NCI-H82 treated with DMSO at 0.1 percent for 48 hours (cell line): ENCODE measurements at regions not wholly inside any gene's neighbourhood (a gene's known extent, or its start where the extent isn't known, plus 50 kb on each side); places are given as distances from the start of the nearest gene placed in this dataset.

Experiments
- DNase-seq: peaks from one replicate; lab custom pipeline; 2025; ENCODE audit not compliant: unreplicated experiment; lab: John Stamatoyannopoulos, UW

DNA sequence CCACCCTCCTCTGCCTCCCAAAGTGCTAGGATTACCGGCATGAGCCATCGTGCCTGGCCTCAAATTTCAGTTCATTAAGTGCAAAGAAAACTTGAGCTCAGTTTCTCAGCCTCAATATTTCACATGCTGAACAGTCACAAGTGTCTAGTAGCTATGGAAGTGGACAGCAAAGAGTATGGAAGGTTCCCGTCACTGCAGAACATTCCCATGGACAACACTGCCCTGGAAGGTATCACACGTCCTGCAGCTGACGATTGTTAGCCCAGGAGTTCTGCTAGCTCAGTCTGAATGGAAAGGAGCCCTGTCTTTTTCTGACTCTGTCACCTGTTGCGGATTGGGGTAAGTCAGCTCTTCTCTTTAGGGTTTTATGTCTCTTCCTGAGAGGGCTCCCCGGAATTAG, 86.2 kb upstream of the PTPRM start:
- DNase-seq: peak; percentile 65

DNA sequence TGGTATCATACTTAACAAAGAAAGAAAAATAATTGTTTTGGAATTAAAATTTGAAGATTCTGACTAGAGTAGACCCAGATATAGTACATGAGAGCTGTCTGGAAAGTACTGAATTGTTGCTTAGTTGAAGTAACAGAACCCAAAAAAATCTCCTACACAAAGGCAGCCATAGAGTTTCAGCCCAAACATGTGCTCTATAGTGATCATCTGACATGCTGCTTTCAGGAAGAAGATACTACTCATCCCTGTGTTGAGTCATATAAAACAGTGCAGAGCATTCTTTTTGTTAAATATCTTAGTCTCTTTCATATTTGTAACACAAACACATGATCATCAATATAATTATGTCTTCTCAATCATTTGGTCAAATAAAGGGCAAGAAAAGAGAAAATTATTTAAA, 84.8 kb upstream of the PTPRM start:
- no peak for DNase-seq

DNA sequence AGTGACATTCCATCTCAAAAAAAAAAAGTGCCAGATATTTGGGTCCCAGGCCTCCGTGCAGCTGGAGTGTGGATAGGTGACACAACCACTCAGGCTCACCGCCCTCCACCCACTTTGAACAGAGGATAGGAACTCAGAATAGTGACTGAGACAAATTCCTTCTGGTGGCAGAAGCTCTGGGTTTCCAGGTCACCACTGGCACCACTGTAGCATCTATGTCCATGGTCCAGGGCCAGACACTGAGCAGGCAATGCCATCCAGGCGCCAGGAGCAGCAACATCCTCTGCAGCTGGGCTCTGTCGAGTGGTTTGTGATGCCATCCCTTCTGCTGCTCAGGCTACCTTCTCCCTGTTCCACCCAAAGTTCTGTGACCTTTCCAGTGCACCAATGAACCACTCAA, 81.5 kb upstream of the PTPRM start:
- DNase-seq: no peak

GRCh38 chr18:7488571-7488970, 78.5 kb upstream of the PTPRM start:
- no peak for DNase-seq

DNA sequence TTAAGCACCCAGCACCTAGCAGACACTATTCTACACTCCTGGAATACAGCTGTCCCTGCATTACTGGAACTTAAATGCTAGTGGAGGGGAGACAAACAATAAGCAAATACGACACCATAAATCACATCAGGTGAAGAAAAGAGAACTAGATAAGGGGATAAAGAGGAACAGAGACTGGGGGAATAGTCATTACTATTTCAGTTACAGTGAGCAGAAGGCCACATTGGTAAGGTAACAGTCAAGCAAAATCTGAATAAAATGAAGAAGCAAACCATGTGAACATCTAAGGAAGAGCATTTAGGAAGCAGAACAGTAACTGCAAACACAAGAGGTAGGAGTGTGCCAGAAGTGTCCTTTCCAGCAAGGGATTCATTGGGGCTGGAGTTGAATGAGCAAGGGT, 77.0 kb upstream of the PTPRM start:
- no peak for DNase-seq

DNA sequence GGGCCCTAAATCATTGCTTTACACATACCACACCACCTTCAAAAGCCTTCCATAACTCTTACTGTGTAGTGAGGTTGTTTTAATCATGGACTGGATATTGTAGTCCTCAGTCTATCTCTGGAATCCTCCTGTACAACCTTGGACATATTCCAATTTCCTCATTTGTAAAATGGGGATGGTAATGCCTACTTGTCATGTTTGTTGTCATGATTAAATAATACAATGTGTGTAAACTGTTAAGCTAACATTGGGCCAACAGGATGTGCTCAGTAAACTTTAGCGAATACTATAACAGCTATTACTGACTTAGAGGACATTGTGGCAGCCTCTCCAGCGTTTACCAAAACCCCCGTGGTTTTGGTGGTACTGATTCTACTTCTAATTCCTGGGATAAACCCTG, 74.7 kb upstream of the PTPRM start:
- no peak for DNase-seq

DNA sequence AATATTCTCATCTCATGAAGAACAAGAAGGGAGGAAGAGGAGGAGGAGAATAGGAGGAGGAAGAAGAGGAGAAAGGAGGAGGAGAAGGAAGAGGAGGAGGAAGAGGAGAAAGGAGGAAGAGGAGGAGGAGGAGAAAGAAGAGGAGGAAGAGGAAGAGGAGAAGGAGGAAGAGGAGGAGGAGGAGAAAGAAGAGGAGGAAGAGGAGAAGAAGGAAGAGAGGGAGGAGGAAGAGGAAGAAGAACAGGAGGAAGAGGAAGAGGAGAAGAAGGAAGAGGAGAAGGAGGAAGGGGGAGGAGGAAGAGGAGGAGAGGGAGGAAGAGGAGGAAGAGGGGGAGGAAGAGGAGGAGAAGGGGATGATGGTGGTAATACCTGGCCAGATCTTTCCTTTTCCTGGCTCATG, 70.0 kb upstream of the PTPRM start:
- DNase-seq: no peak

DNA sequence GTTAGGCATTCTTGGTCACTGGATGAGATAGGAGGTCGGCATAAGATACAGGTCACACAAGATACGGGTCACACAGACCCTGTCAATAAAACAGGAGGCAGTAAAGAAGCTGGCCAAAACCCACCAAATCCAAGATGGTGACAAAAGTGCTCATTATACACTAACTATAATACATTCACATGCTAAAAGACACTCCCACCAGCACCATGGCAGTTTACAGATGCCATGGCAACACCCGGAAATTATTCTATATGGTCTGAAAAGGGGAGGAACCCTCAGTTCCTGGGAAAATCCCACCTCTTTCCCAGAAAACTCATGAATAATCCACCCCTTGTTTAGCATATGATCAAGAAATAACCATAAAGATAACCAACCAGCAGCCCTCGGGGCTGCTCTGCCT, 56.0 kb upstream of the PTPRM start:
- DNase-seq: no peak

DNA sequence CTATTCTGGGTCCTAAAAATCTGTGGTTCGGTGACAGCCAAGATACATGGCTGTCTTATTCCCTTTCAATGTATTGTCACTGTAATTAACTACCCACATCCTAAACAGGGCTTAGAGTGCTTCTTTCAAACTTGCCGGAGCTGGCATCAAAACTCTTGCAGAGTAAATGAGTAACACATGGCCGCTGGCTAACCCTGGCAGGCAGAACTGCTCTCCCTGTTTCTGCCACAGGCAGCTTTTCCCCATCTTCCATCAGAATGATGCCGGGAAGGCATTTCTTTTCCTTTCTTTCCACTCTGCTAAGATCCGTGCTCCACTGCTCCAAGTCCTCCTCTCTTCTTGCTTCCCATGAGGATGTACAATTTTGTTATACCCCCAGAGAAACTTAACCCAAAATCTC, 54.8 kb upstream of the PTPRM start:
- no peak for DNase-seq

DNA sequence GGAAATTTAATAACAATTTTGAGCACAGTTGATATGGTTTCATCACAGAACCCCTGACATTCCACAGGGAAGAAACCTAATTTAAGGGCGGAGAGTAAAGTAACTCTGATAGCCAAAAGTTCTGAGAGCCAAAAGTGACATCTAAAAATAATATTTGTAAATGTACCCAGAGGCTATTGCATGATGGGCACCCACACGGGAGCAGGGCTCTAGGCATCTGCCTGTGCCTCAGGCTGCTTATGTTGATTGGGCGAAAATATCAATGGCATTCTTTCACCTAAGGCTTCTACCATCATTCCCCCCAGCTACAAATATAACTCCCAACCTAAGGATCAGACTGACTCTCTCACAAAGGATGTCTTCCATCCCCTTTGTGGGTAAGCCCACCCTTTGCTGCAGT, 54.1 kb upstream of the PTPRM start:
- no peak for DNase-seq

DNA sequence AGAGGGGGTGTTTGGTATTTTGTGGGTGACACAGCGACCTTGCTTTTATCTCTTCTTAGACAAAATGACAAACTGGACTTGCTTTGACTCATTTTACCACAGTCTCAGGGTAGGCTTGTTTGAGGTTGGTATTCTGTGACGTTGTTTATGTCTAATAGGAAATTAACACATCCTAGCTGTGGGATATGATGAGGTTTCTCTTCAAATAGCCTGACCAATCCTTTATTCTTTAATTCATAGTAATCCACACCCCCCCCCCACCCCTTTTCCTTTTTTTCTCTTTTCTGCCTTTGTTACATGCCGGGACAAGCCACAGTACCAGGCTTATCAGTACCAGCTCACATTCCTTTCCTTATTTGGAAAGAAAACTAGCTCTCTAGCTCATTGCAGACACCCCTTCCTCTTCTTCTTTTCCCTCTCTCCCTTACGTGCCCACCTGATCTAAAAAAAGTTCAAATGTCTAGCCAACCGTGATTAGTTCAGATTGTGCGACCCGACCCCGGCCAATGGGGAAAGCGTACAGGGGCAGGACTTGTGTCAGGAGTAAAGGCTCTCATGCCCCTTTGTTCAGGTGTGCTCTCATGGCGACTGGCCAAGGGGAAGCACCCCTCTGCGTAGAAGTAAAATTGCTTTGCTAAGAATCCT, 52.2 kb upstream of the PTPRM start:
- no peak for DNase-seq

DNA sequence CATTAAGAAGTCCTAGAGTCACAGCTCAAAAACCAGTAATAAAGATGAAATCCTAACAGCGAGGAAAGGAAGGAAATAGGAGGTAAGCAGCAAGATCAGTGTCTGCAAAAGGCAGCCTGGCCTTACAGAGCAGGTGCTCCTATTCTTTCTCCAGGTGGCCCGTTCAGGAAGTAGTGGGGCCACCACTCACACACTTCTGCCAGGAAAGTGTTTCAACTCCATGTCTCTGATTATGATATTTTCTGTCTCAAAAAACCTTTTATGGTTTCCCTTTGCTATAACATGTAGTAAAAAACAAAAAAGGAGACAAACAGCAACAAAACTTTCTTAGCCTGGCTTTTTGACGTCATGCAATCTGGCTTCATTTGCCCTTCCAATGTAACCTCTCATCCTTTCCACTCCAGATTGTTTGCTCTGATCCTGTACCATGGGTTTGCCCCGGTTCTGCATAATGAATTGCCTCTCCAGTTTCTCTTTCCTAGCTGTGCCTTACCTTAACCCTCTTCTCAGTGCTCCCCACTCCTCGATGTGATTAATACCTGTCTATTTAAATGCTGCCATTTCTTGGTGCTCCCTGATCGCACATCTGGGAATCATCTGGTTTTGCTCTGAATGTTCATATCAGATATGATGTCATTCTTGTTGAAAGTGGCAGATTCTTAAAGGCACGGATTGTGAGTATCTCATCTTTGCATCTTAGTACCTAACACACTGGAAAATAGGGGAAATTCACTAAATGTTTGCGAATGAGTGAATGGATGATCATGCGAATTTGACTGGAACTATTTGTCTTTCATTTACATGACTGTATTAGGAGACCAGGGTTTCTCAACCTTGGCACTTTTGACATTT, 50.6 kb upstream of the PTPRM start:
- DNase-seq: no peak
